ENCODE measurements at regions not wholly inside any gene's neighbourhood (a gene's known extent, or its start where the extent isn't known, plus 50 kb on each side); places are given as distances from the start of the nearest gene placed in this dataset.

- DNase-seq (ENCODE audit: low read depth, low spot score) (no peak), ATAC-seq (no peak), FAIRE-seq (no peak)
- Histone ChIP-seq H3K9me3 (replicated peaks; ENCODE audit: control insufficient read depth, insufficient read depth, low read length) (no peaks in the 10 kb centered on the region), H3K4me1 (ENCODE audit: control insufficient read depth, insufficient read depth, low read length) (no peaks in the 10 kb centered on the region), H3K27me3 (replicated peaks in 1 of 2; ENCODE audit: control insufficient read depth in 2 of 2, insufficient read depth in 2 of 2, low read length in 1 of 2) (no peaks in the 10 kb centered on the region; a peak in 1 of 4 replicates), H3K9ac (ENCODE audit: control insufficient read depth, insufficient read depth, low read length) (no peak overlapping the region), H3K36me3 (ENCODE audit: control insufficient read depth in 2 of 2, insufficient read depth in 2 of 2, low read length in 1 of 2) (no peaks in the 10 kb centered on the region), H3K79me2 (ENCODE audit: control insufficient read depth, insufficient read depth, low read length) (no peaks in the 10 kb centered on the region), H4K20me1 (ENCODE audit: control insufficient read depth, insufficient read depth) (no peaks in the 10 kb centered on the region), H2AFZ (ENCODE audit: control insufficient read depth, low read depth, low read length) (no peak overlapping the region), H3K27ac (ENCODE audit: control insufficient read depth, insufficient read depth) (no peak overlapping the region), H3K4me3 (no peak overlapping the region), H3K4me2 (ENCODE audit: control insufficient read depth, insufficient read depth) (no peak overlapping the region)
- in situ Hi-C loops (cut with MboI), result no loop called here
- SMC1A ChIA-PET (ENCODE audit: uncharacterized antibody, unreplicated experiment), result interaction anchor here (0.6 kb wide), 1 partner anchor 898 kb away, joined by 3 read pairs; no protein-coding TSS in a partner anchor
- RAD21 ChIA-PET (ENCODE audit: unreplicated experiment), result no interaction called here
- no TSS peak for BruUV-seq (replicated peaks)
- POLR2A ChIA-PET, result no interaction called here
- intact Hi-C loops (cut with micrococcal nuclease; ENCODE audit: unreplicated experiment), result no loop called here
- CTCF ChIA-PET, result no interaction called here
- TF ChIP-seq USF2 (IDR thresholded peaks at IDR 0.05; ENCODE audit: borderline replicate concordance, low read depth, low read length) (no peak), KAT2A (conservative IDR thresholded peaks at IDR 0.05; ENCODE audit: control insufficient read depth, low read depth, low read length) (no peak), ZNF217 (IDR thresholded peaks at IDR 0.05) (no peak), KLF5 (IDR thresholded peaks at IDR 0.05; ENCODE audit: partially characterized antibody) (no peak), SKIL (IDR thresholded peaks at IDR 0.05; ENCODE audit: low read depth, poor library complexity, severe bottlenecking) (no peak), TAF1 (IDR thresholded peaks at IDR 0.05; ENCODE audit: borderline replicate concordance, low read depth, low read length) (no peak), MYC (IDR thresholded peaks at IDR 0.05; ENCODE audit: insufficient read depth, insufficient read length, insufficient replicate concordance, low read length, severe bottlenecking) (no peak), MYB (IDR thresholded peaks at IDR 0.05; ENCODE audit: borderline replicate concordance, low read depth, low read length) (no peak), JUND (IDR thresholded peaks at IDR 0.05; ENCODE audit: low read depth, low read length) (no peak)
- 17% methylated on average over 1 of the region's 1 CpG for WGBS (ENCODE audit: insufficient coverage, insufficient replicate concordance, low lambda C conversion rate, missing lambda C conversion rate)
Observed at GRCh38 chr3:107958146-107958545, 132.7 kb downstream of the CD47 start.

Data from GM12878 (cell line).